Stimulated activated CD8-positive, alpha-beta memory T cell treated with anti-CD3 and anti-CD28 coated beads, Interleukin-15, amount 100 ng/mL, for 1 hour (primary cell): ENCODE measurements at regions not wholly inside any gene's neighbourhood (a gene's known extent, or its start where the extent isn't known, plus 50 kb on each side); places are given as distances from the start of the nearest gene placed in this dataset.

Source experiments
- DNase-seq: peaks from one replicate; pipeline ENCODE4 v3.0.0-alpha.2; 2020; ENCODE audit warnings: low read depth

DNA sequence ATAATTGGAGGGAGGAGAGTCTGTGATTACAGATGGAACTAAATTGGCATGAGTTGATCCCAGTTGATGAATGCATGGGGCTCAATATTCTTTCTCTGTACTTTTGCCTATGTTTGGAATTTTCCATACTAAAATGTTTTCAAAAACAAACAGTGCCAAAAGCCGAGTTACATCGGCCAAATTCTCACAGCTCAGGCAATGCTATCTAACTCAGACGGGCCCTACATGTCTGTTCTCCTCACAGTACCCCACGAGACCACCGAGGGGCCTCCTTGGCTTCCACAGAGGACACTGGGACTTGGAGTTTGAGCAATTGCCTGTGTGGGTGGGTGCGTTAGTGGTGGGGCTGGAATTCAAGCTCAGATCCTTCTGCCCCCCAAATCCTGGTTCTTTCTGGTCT lies 413.2 kb downstream of the CDH26 start:
- no peak for DNase-seq

DNA sequence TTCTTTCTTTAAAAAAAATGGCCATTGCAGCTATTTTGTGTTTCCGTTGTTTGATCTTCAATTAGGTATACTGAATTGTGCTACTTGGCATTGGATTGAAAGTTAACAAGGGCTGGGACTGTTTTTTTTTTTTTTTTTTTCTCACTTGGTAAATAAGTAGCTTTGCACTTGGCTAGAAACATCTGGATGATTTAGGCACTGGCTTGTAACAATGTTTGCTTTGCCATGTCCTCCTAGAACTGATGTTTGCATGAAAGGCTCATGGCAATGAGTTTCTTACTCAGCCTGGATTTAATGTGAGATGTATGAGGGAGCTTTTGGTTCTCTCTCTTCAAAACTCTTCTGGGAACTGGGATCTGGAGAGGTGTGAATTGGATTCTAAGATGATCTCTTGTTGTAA lies 414.1 kb downstream of the CDH26 start:
- no peak for DNase-seq

DNA sequence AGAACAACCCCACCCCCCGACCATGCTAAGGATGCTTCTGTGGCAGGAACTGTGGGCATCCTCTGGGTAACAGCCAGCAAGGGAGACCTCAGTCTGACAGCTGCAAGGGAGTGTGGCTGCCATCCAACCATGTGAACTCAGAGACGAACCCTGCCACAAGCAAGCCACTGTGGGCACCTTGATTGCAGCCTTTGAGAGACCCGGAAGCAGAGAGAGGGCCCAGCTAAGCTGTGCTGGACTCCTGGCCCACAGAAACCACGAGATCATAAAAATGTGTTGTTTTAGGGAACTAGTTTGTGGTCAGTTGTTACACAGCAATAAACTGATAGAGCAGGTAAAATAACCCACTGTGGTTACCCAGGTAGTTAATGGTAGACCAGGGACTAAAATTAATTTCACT lies 414.6 kb downstream of the CDH26 start:
- DNase-seq: no peak

DNA sequence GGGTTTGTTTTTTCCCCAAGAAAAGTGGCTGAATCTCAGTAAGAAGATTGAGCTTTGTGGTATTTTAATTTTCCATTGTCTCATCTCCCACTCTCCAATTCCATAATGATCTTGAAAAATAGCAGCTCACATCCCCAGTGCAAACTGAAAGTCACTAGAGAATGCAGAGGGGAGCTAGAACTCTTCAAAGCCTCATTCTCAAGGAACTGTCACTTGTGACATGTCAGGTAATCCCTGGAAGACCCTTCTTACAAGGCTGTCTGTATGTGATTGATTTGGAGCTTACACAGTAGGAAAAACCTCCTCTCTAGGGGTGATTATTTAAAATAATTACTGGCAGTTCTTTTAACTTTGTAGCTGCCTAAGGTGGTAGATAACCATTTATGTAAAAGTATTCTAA lies 420.4 kb downstream of the CDH26 start:
- DNase-seq: no peak

DNA sequence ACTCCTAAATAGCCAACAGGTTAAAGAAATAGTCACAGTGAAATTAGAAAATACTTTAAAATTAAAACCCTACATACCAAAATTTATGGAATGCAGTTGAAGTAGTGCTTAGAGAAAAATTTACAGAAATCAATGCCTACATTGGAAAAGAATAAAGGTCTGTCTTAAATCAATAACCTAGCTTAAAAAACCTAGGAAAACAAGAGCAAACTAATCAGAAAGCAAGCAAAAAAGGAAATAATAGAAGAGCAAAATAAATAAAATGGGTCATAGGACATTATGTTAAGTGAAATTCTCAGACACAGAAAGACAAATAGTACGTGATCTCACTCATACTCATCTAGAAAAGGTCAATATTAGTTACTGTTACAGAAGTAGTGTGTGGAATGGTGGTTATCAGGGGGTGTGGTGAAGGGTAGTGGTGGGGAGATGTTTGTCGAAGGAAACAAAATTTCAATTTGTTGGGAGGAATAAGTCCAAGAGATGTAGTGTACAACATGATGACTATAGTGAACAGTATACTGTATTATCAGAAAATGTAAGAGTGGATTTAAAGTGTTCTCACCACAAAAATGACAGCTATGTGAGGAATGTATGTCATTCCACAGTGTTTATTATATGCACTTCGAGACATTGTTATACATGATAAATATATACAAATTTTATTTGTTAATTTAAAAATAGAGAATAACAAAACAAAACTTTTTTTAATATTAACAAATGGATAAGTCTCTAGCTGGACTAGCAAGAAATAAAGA lies 423.6 kb downstream of the CDH26 start:
- DNase-seq: no peak

DNA sequence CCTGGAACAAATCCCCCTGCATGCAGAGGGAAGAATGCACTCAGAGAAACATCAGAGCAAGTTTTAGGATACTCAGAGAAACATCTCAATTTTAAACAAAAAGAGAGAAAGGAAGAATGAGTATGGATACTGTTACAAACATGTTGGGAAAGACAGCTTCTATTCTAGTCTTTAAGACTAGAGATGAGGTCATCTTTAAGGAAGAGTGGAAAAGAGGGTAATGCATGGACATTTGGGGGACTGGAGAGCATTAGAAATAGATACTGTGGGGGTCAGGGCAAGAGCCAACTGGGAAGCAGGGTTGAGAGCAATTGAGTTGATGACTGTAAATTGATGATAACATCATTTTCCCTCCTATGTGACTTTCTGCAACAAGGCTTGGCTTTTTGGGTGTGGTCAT lies 431.2 kb downstream of the CDH26 start:
- no peak for DNase-seq

DNA sequence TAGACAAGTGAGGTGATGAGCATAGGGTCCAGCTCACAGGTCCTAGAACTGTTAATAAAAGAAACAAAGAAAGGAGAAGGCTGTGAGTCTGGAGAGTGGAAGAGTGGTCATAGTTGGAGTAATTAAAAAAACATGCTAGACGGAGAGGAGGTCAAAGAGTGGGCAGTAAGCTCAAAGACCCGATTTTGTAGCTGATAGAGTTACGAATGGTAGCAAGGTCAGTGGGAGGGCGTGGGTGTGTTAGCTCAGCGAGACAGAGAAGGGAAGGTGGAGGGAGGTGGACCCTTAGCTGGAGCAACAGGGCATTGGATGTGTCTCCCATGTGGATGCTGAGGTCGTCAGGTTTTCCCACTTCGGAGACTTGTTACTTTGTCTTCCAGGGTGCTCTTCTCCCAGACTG lies 431.7 kb downstream of the CDH26 start:
- no peak for DNase-seq

DNA sequence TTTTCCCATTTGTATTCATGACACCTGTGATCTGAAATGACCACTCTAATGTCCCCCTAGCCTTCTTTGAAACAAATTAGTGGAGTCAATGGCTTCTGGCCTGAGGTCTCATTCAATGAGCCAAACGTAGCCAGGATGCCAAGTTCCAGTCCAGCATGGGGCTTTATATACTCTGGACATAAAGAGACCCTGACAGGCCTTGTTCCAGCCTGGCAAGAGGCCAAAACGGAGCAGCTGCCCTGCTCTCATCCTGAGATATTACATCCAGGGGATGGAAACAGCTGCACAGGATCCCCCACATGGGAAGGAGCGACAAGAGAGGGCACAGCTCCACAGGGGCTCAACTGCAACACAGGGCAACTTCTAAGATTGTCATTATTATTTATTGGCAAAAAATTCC lies 437.8 kb downstream of the CDH26 start:
- no peak for DNase-seq

DNA sequence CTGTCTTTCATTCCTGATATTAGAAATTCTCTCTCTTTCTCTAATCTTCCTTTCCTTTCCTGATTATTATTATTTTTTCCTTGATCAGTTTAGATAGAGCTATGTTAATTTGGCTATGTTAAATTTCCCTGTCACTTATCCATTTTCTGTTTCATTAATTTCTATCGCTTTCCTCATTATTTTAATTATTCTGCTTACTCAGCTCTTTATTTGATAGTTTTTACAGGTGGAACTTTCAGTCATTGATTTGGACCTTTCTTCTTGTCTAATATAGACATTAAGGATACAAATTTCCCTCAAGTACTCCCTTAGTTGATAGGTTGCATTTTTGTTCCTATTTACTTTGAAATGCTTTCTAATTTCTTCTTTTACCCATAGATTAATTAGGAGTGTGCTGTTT lies 442.3 kb downstream of the CDH26 start:
- DNase-seq: no peak

DNA sequence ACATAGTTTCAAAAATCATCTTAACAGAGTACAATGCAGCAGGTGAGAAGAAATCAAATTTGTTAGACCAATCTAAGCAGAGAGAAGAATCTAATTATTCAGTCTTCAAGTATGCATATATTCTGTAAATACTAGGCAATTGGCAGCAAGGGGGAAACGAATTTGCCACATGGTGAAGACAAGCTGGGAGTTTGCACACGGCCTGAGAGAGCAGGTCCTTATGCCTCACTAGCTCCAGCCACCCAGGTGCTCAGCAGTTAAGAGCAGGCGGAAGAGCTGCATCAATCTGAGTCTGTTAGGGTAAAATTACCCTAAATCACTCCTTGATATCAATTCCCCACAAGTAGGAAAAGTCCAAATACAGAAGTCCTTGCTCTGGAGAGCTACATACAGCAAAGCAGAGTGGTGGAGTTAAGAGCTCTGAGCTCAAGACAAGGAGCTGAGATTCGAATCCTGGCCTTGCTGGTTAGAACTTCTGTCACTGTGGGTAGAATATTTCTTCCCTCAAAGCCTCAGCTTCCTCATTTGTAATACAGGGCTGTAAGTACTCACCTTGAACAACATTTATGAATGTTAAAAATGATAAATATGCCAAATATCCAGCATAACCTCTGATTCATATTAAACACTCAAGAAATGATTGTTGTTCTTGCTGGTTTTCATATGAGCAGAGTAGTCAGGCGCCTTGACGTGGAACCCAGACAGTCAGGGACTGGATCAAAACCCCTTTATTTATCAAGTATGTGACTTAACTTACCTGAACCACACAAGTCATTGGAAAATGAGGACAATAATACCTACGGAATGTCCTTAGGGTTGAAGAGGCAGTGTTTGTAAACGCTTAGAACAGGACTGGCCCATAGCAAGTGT lies 444.2 kb downstream of the CDH26 start:
- no peak for DNase-seq

DNA sequence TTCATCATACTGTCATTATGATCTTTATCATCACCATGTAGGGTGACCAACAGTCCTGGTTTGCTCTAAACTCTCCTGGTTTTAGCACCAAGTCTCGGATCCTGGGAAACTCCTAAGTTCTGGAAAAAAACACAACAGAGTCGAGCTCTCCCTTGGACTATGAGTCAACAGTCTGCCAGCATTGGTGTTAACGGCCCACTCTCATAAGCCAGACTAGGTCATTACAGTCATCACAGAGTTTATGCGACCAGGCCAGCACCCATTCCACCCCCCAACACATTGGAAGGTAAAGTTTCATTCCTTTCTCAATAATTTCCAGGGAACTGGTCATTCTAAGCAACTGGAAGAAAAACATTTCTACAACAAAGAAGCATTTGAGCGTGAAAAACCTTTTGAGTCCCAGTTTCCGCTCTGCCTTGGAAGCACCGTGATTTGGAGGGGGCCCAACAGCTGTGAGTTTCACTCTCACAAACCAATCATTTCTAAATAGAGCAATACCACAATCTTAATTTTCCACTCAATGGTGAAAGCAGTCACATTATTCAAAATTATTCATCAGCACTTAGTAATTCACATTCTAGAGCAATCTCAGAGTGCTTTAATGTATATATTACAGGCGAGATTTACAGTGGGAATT lies 445.0 kb downstream of the CDH26 start:
- DNase-seq: no peak

DNA sequence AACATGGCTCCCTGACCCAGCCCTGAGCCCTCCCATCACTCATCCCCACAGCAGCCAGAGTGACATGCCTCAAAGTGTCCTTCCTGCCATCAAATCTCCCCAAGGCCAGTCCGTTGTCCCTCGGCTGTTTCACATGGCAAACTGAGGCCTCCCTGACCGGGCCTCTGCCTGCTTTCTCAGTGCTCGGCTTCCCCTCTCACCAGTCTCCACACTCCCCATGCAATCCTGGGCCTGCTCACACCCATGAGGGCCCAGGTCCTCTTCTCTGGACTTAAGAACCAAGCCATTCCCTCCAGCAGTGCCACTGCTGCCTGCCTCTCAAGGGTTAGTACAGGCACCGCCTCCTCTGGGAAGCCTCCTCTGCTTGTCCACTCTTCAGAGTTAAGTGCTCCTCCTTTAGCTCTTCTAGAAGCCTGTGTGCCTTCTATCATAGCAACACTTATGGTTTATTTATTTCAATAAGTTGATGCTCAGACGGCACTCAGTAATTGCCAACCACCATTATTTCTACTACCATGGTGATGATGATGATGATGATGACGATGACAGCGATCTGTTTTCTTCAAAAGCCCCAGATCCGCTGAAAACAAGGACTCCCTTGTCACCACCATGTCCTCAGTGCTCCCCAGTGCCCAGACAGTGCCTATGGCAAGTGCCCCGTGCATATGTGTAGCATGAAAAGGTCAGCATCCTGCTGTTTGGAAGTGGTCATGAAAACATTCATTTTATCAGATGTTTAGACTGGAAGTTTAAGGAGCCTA lies 449.0 kb downstream of the CDH26 start:
- no peak for DNase-seq

DNA sequence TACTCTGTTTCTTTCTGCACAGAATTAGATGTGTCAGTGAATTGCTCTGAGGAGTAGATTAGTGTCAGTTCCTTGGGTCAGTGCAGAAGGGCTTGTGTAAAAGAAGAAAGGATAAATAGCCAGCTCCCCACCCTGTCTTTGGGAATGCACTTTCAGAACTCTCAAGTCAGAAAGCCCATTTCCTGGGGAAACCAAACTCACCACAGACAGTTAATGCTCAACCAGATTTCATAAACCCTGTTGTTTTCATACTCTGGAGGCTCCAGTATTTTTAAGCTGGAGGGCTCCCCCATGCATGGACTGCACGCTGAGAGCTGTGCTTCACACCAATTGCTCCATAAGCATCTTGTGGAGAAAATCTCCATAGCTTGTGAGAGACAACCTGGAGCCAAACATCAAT lies 449.7 kb downstream of the CDH26 start:
- no peak for DNase-seq

DNA sequence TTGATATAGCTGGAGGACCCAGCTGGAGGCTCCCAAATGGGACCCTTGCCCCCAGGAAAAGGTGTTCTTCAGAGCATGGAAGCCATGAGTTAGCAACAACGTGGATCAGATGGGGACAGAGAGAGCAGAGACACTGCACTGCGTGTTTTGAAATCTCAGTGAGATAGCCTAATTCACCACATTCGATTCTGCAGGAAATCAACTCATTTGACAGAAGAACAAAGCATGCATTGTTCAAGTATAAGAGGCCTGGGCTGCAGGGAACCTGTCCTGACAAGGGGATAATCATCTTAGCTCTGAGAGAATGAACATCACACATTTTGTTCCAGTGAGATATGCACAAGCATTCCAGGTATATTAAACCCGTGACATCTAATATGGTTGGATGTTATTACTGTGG lies 450.2 kb downstream of the CDH26 start:
- DNase-seq: no peak

DNA sequence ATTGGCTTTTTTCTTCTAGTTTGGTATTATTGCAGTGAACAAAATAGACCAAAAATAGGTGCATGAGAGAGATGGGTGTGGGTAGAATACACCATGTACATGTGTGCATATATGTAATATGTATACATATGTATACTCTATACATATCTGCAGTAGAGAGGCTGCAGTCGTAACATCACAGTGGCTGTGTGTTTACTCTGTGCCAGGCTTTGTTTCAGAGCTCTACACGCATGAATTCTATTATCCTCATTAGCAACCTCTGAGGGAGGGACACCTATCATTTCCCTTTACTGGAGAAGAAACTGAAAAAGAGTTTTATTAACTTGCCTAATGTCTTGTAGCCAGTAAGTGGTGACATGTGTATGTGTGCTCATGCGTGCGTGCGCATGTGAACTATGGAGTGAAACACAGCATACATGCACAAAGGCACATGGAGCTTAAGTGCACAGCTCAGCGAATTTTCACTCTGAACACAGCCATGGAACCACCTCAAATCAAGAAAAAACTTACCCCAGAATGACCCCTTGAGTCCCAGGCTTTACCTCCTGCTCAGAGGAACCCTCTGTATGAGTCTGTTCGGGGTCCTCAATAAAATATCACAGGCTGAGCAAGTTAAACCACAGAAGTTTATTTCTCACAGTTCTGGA lies 452.5 kb downstream of the CDH26 start:
- no peak for DNase-seq

DNA sequence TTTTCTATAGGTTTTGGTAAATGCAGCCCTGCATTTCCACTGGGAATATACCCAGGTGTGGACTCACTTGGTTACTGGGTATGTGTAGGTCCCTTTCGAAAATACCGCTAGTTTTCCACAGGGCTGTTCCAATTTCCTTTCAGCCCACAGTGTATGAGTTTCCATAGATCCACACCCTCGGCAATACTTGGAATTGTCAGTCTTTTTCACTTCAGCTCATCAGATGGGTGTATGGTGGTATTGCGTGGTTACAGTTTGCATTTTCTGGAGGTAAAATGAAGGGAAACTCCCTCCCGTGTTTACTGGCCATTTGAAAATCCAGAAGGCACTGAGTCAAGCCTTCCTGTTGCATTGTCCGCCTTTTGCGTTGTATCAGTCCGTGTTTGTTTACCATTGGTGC lies 453.6 kb downstream of the CDH26 start:
- no peak for DNase-seq

DNA sequence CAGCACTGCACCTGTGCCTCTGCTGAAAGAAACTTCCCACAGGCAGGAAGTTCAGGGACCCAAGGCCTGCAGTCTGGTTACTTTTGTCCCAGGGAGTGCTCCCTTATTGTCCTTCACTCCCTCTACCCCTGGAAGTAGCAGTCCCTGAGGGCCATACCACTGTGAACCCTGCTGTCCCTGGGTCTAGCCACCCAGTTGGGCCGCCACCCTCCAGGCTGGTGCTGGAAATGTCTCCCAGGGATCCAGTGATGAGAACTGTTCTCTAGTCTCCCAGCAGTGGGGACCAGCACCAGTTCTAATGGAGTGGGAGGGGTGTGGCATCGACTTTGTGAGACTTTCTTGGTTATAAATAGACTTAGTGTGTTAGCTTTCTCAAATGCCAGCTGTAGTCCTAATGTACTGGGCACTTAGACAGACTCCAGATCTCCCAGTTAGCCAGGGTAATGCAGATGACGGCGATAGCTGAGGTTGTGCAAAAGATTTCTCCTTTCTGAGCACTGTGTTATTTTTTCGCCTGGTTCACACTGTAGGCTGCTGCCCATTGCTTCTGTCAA lies 462.5 kb downstream of the CDH26 start:
- no peak for DNase-seq

DNA sequence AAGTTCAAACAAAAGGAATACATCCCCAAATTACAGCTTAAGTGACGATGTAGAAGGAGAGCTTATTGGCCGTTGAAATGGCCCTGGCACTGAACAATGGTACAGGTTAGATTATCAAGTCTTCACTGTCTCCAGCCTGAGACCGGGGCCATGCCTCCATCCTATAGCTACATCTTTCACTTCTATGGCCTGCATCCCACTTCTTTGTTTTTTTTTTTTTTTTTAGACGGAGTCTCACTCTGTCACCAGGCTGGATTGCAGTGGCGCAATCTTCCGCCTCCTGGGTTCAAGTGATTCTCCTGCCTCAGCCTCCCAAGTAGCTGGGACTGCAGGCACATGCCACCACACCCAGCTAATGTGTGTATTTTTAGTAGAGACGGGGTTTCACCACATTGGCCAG lies 464.6 kb downstream of the CDH26 start:
- no peak for DNase-seq

DNA sequence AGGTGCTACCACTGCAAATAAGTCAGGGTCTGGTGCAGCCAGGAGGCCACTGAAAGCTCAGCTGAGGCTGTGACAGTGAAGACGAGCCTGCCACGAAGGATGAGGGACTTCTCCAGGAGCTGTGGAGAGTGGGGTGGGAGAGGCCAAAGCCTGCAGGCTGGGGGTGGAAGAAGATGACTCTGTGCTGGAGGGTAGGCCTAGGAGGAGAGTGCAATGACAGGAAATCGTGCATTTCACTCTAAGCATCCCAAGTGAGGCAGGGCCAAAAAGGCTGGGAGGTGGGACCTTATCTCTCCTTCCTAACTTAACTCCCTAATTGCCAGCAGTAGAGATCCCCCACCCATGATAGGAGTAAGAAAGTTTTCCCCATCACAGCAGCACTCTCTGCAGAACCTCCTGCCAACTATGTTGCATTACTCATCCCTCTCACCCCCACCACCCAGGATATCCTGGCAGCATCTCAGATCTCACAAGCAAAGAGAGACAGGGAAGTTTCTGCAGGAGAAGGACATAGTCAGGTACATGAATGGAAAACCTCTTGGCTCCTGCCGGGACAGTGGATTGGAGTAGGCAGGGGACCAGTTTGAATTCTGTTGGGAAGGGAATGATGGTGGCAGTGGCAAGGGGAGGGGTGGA lies 466.2 kb downstream of the CDH26 start:
- no peak for DNase-seq

DNA sequence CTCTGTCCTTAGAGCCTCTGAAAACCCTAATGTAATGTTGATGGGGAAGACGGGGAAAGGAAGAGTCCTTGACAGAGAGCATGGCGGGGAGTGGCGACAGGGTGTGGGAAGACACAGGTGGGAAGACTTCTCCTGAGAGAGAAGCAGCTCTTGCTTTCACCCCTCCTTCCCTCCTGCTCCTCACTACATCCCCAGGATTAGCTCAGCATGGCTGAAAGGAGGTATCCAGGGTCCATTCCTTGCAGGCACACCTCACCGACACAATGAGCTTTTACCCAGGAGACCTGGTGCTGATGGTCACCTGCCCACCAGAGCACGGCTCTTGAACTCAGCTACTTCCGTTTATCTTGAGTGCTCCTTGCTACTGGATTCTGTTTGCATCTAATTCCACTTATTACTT lies 469.3 kb downstream of the CDH26 start:
- DNase-seq: no peak

DNA sequence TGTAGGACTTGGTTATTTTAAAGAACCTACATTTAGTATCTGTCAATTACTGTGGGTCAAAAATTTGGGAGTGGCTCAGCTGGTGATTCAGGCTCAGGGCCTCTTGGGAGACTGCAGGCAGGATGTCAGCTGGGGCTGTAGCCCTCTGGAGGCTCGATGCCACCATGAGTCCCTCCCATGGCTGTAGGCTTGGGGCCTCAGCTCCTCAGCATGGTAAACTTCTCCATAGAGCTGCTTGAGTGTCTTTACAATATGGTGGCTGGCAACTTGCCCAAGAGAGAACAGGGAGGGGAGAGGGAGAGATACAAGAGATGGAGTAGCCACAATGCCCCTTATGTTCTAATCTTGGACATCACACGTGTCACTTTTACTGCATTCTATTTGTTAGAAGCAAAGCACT lies 470.4 kb downstream of the CDH26 start:
- DNase-seq: no peak
